Mammary epithelial cell (primary cell): ENCODE measurements at regions not wholly inside any gene's neighbourhood (a gene's known extent, or its start where the extent isn't known, plus 50 kb on each side); places are given as distances from the start of the nearest gene placed in this dataset.

Experiments
- CTCF ChIP-seq, 2 donors: IDR thresholded peaks in 1 of 2; conservative IDR thresholded peaks in 1 of 2; 2 replicates each; pipeline ENCODE4 v1.5.1; 2011 to 2012; ENCODE audit warnings: inconsistent platforms in 2 of 2, low read length in 2 of 2, mild to moderate bottlenecking in 2 of 2, control low read depth in 1 of 2, low read depth in 1 of 2; ENCODE audit not compliant: insufficient read depth in 1 of 2; ENCODE audit errors: extremely low read depth in 1 of 2
- EZH2 ChIP-seq: IDR thresholded peaks from 2 replicates; pipeline ENCODE4 v1.6.1; 2012; ENCODE audit warnings: low read length, inconsistent platforms, borderline replicate concordance

- TF ChIP-seq EZH2 (no peak), CTCF (conservative IDR thresholded peaks at IDR 0.05 in 1 of 2, IDR thresholded peaks at IDR 0.05 in 1 of 2; ENCODE audit: extremely low read depth in 1 of 2, insufficient read depth in 1 of 2, low read depth in 1 of 2, low read length in 2 of 2) (no peak)
Observed at GRCh38 chr3:181999314-181999713, 287.6 kb downstream of the SOX2 start.
